A549 (cell line): ENCODE measurements at regions not wholly inside any gene's neighbourhood (a gene's known extent, or its start where the extent isn't known, plus 50 kb on each side); places are given as distances from the start of the nearest gene placed in this dataset.
"Not testable (repeated sequence)": the region's sequence is repeated elsewhere in the genome, so short reads cannot be mapped to it uniquely, and the experiment has no call there.

Experiments
- ATAC-seq, 2 experiments: fragments of 200-7000 bp in 1 of 2; fragments of >200 bp in 1 of 2; cut with Nextera tagmentation in 1 of 2; cut with Tn5 transposase in 1 of 2; 3 replicates each; pipeline versions ENCODE4 v1.8.0 to v1.9.1; 2018 to 2020; ENCODE audit warnings: mild to moderate bottlenecking in 1 of 2, moderate library complexity in 1 of 2
- CTCF ChIA-PET: fragments of 300-600 bp; sonication (Branson Sonifier 250); formaldehyde crosslinking; extraction: SDS; loops from one replicate; lab custom pipeline; 2021; ENCODE audit warnings: antibody characterized with exemption, inconsistent platforms; lab: Yijun Ruan, JAX
- POLR2A ChIA-PET: fragments of 350-600 bp; formaldehyde crosslinking; extraction: SDS; loops from one replicate; lab custom pipeline; 2021; ENCODE audit warnings: antibody characterized with exemption, inconsistent platforms; lab: Yijun Ruan, JAX
- DNase-seq, 2 experiments: peaks; one replicate each; pipeline versions ENCODE4 v3.0.0 to v3.0.0-alpha.2; 2011 to 2016; ENCODE audit warnings: low read depth in 1 of 2, low spot score in 1 of 2
- FAIRE-seq: peaks from 2 replicates; lab custom pipeline; 2011; peaks lifted over from hg19 to GRCh38; lab: Jason Lieb, UNC
- H3K27ac ChIP-seq, 2 experiments: fragments of >200 bp; sonication (Bioruptor Twin); formaldehyde crosslinking; 3 replicates each; pipeline ENCODE4 v1.5.1; 2016 to 2017
- H3K4me1 ChIP-seq: fragments of >200 bp; sonication (Bioruptor Twin); formaldehyde crosslinking; 3 replicates; pipeline ENCODE4 v1.6.1; 2016
- H3K4me2 ChIP-seq: fragments of >200 bp; sonication (Bioruptor Twin); formaldehyde crosslinking; 3 replicates; pipeline ENCODE4 v1.6.1; 2016
- H3K4me3 ChIP-seq: fragments of >200 bp; sonication (Bioruptor Twin); formaldehyde crosslinking; 3 replicates; pipeline ENCODE4 v1.5.1; 2016
- H3K9me3 ChIP-seq: fragments of >200 bp; sonication (Bioruptor Twin); formaldehyde crosslinking; 3 replicates; pipeline ENCODE4 v1.6.1; 2016
- ATOH8 ChIP-seq: fragments of 250-450 bp; sonication (Bioruptor Pico); IDR thresholded peaks from 2 replicates; pipeline ENCODE4 v1.5.0; 2020; ENCODE audit warnings: low read depth, mild to moderate bottlenecking, moderate library complexity
- CEBPB ChIP-seq, 2 experiments: fragments of >200 bp in 1 of 2; sonication (Bioruptor Twin) in 1 of 2; formaldehyde crosslinking in 1 of 2; IDR thresholded peaks; 2 replicates each; pipeline ENCODE4 v1.6.1; 2012 to 2016
- E2F6 ChIP-seq: IDR thresholded peaks from 2 replicates; pipeline ENCODE4 v1.6.1; 2012; ENCODE audit warnings: low read depth, borderline replicate concordance
- EHMT2 ChIP-seq: fragments of 200-600 bp; sonication (generic); IDR thresholded peaks from 2 replicates; pipeline ENCODE4 v1.6.1; 2016; ENCODE audit warnings: antibody characterized with exemption, low read depth, mild to moderate bottlenecking, moderate library complexity
- GATA3 ChIP-seq: IDR thresholded peaks from 2 replicates; pipeline ENCODE4 v1.6.1; 2012; ENCODE audit warnings: borderline replicate concordance
- HDAC2 ChIP-seq: fragments of 200-600 bp; sonication (generic); IDR thresholded peaks from 2 replicates; pipeline ENCODE4 v1.6.1; 2016
- HOXB13 ChIP-seq: fragments of 250-450 bp; sonication (Bioruptor Pico); IDR thresholded peaks from 2 replicates; pipeline ENCODE4 v1.5.0; 2020; ENCODE audit warnings: low read depth, mild to moderate bottlenecking, moderate library complexity
- KDM1A ChIP-seq: fragments of 200-600 bp; sonication (generic); IDR thresholded peaks from 2 replicates; pipeline ENCODE4 v1.6.1; 2016; ENCODE audit warnings: low read depth, mild to moderate bottlenecking
- NFE2L2 ChIP-seq: fragments of 150-350 bp; conservative IDR thresholded peaks from 2 replicates; pipeline ENCODE4 v1.6.1; 2014; ENCODE audit warnings: low read length
- RAD21 ChIP-seq, 2 experiments: fragments of >200 bp in 1 of 2; sonication (Bioruptor Twin) in 1 of 2; formaldehyde crosslinking in 1 of 2; IDR thresholded peaks in 1 of 2; conservative IDR thresholded peaks in 1 of 2; 2 replicates in 1 of 2; 3 replicates in 1 of 2; pipeline ENCODE4 v1.6.1; 2012 to 2018; ENCODE audit warnings: inconsistent platforms in 1 of 2
- REST ChIP-seq: fragments of 200-600 bp; sonication (generic); IDR thresholded peaks from 2 replicates; pipeline ENCODE4 v1.6.1; 2016; ENCODE audit warnings: antibody characterized with exemption, mild to moderate bottlenecking, moderate library complexity
- RFX5 ChIP-seq: fragments of 450-650 bp; IDR thresholded peaks from 2 replicates; pipeline ENCODE4 v1.7.1; 2014; ENCODE audit warnings: antibody characterized with exemption, mild to moderate bottlenecking, moderate library complexity
- ZFP36 ChIP-seq: fragments of 450-650 bp; IDR thresholded peaks from 2 replicates; pipeline ENCODE4 v1.6.1; 2014; ENCODE audit warnings: borderline replicate concordance; ENCODE audit not compliant: partially characterized antibody
- WGBS: methylation state at CpG from one replicate; pipeline ENCODE4 v1.1.6; 2017; ENCODE audit errors: missing lambda C conversion rate; 5-methylcytosine and 5-hydroxymethylcytosine counted together

GRCh38 chr13:112174476-112175110, 107.6 kb downstream of the SOX1 start:
- no peak for ATAC-seq
- Histone ChIP-seq H3K4me3 (no peak overlapping the region), H3K27ac (no peak overlapping the region)
- no peak for DNase-seq
- CTCF ChIA-PET, result no interaction called here
- TF ChIP-seq ZFP36 (no peak), RAD21 (conservative IDR thresholded peaks at IDR 0.05 in 1 of 2, IDR thresholded peaks at IDR 0.05 in 1 of 2) (no peak), HDAC2 (no peak), KDM1A (no peak), NFE2L2 (no peak), CEBPB (IDR thresholded peaks at IDR 0.05) (no peak)
- TF ChIP-seq, all 56 proteins: peak for 0
- 24% methylated on average over 6 of the region's 7 CpGs for WGBS
- POLR2A ChIA-PET, result no interaction called here
- no peak for FAIRE-seq
- H3K9me3 ChIP-seq, result no peaks in the 10 kb centered on the region; the same call in 2 of the 3 replicates
- H3K4me2 ChIP-seq, result no peak overlapping the region
- H3K4me1 ChIP-seq, result no peaks in the 10 kb centered on the region

- Histone ChIP-seq H3K4me3 (no peak overlapping the region), H3K4me1 (no peaks in the 10 kb centered on the region), H3K4me2 (no peak overlapping the region), H3K9me3 (no peaks in the 10 kb centered on the region; the same call in 2 of the 3 replicates), H3K27ac (no peak overlapping the region)
- POLR2A ChIA-PET, result no interaction called here
- no peak for ATAC-seq
- TF ChIP-seq EHMT2, result no peak
- TF ChIP-seq ATOH8, result no peak
- no peak for TF ChIP-seq HOXB13
- TF ChIP-seq GATA3, result no peak
- no peak for TF ChIP-seq REST
- no peak for TF ChIP-seq NFE2L2
- TF ChIP-seq E2F6, result no peak
- no peak for TF ChIP-seq RFX5
- CTCF ChIA-PET, result no interaction called here
- no peak for DNase-seq
- FAIRE-seq, result no peak
- WGBS, result 36% methylated on average over 19 of the region's 25 CpGs
Measured at GRCh38 chr13:112175162-112176075, 108.5 kb downstream of the SOX1 start.

GRCh38 chr13:112176141-112177119, 109.5 kb downstream of the SOX1 start:
- H3K4me1 ChIP-seq, ATAC-seq, CTCF ChIA-PET, FAIRE-seq, H3K9me3 ChIP-seq, H3K27ac ChIP-seq, DNase-seq, POLR2A ChIA-PET, H3K4me2 ChIP-seq, H3K4me3 ChIP-seq: not testable (repeated sequence)
- 40% methylated on average over 4 of the region's 34 CpGs for WGBS
